ENCODE measurements at regions not wholly inside any gene's neighbourhood (a gene's known extent, or its start where the extent isn't known, plus 50 kb on each side); places are given as distances from the start of the nearest gene placed in this dataset.

GRCh38 chrX:42289492-42290385 is 366.4 kb upstream of the CASK start:
- TF ChIP-seq CTCF (IDR thresholded peaks at IDR 0.05; ENCODE audit: low read length), result no peak
- TF ChIP-seq EZH2 (optimal IDR thresholded peaks at IDR 0.05; ENCODE audit: low read depth, low read length), result no peak
- TF ChIP-seq EZH2phosphoT487 (IDR thresholded peaks at IDR 0.05; ENCODE audit: low read length), result no peak

Data from MM.1S (cell line).